GM23338 (cell line): ENCODE measurements at regions not wholly inside any gene's neighbourhood (a gene's known extent, or its start where the extent isn't known, plus 50 kb on each side); places are given as distances from the start of the nearest gene placed in this dataset.

Source experiments
- ATAC-seq: fragments of 200-7000 bp; cut with Tn5 transposase; 3 replicates; pipeline ENCODE4 v1.9.1; 2020
- DNase-seq: peaks from one replicate; pipeline ENCODE4 v3.0.0-alpha.2; 2015; ENCODE audit warnings: low spot score
- H2AFZ ChIP-seq: fragments of 200-600 bp; sonication (generic); 2 replicates; pipeline ENCODE4 v1.8.0; 2016; ENCODE audit warnings: antibody characterized with exemption, mild to moderate bottlenecking, moderate library complexity
- H3F3A ChIP-seq: fragments of 200-600 bp; sonication (generic); replicated peaks from 2 replicates; pipeline ENCODE4 v1.8.0; 2017; ENCODE audit warnings: antibody characterized with exemption, mixed run types, low read depth
- H3K27ac ChIP-seq: fragments of 200-600 bp; sonication (generic); 2 replicates; pipeline ENCODE4 v1.6.1; 2016; ENCODE audit warnings: low read depth
- H3K27me3 ChIP-seq: fragments of 200-600 bp; sonication (generic); 2 replicates; pipeline ENCODE4 v1.8.0; 2016; ENCODE audit warnings: mild to moderate bottlenecking, mixed run types, moderate library complexity; ENCODE audit not compliant: insufficient read depth
- H3K36me3 ChIP-seq: fragments of 200-600 bp; sonication (generic); 2 replicates; pipeline ENCODE4 v1.8.0; 2016; ENCODE audit warnings: mild to moderate bottlenecking; ENCODE audit not compliant: insufficient read depth
- H3K4me1 ChIP-seq: fragments of 200-600 bp; sonication (generic); 2 replicates; pipeline ENCODE4 v1.8.0; 2016; ENCODE audit warnings: mild to moderate bottlenecking, moderate library complexity; ENCODE audit not compliant: insufficient read depth
- H3K4me2 ChIP-seq: fragments of 200-600 bp; sonication (generic); 2 replicates; pipeline ENCODE4 v1.7.1; 2017; ENCODE audit warnings: mixed run types
- H3K4me3 ChIP-seq: fragments of 200-600 bp; sonication (generic); 2 replicates; pipeline ENCODE4 v1.6.1; 2016; ENCODE audit warnings: mixed run types
- H3K79me2 ChIP-seq: fragments of 200-600 bp; sonication (generic); replicated peaks from 2 replicates; pipeline ENCODE4 v1.8.0; 2017; ENCODE audit warnings: mild to moderate bottlenecking; ENCODE audit not compliant: insufficient read depth
- H3K9me2 ChIP-seq: fragments of 200-600 bp; sonication (generic); 2 replicates; pipeline ENCODE4 v1.8.0; 2017; ENCODE audit not compliant: insufficient read depth
- H4K20me1 ChIP-seq: fragments of 200-600 bp; sonication (generic); replicated peaks from 2 replicates; pipeline ENCODE4 v1.8.0; 2017; ENCODE audit warnings: mild to moderate bottlenecking; ENCODE audit not compliant: insufficient read depth
- H3K27ac Mint-ChIP-seq: 2 replicates; pipeline ENCODE4 v1.8.0; 2020; ENCODE audit warnings: inconsistent platforms, mild to moderate bottlenecking, moderate library complexity, mixed read lengths
- H3K27me3 Mint-ChIP-seq: 3 replicates; pipeline ENCODE4 v1.8.0; 2022; ENCODE audit warnings: low read depth, mild to moderate bottlenecking, moderate library complexity, mixed read lengths, inconsistent platforms; ENCODE audit not compliant: insufficient read depth, poor library complexity
- H3K36me3 Mint-ChIP-seq: 3 replicates; pipeline ENCODE4 v1.8.0; 2021; ENCODE audit warnings: low read depth, mild to moderate bottlenecking, inconsistent platforms, moderate library complexity, mixed read lengths
- H3K4me1 Mint-ChIP-seq: 3 replicates; pipeline ENCODE4 v1.8.0; 2020; ENCODE audit warnings: mild to moderate bottlenecking, inconsistent platforms, mixed read lengths
- H3K4me3 Mint-ChIP-seq: 3 replicates; pipeline ENCODE4 v1.8.0; 2021; ENCODE audit warnings: moderate library complexity, mild to moderate bottlenecking, inconsistent platforms, mixed read lengths
- H3K9me3 Mint-ChIP-seq: 3 replicates; pipeline ENCODE4 v1.8.0; 2020; ENCODE audit warnings: moderate library complexity, mild to moderate bottlenecking, inconsistent platforms, mixed read lengths
- CREB1 ChIP-seq: fragments of 250-450 bp; sonication (Bioruptor Pico); IDR thresholded peaks from 2 replicates; pipeline ENCODE4 v1.5.0; 2020; ENCODE audit warnings: low read depth, mild to moderate bottlenecking, moderate library complexity
- CTCF ChIP-seq, 2 experiments: fragments of 200-600 bp in 1 of 2; sonication (generic) in 1 of 2; conservative IDR thresholded peaks; 2 replicates each; pipeline versions ENCODE4 v1.5.1 to v1.6.1; 2016 to 2017; ENCODE audit warnings: antibody characterized with exemption in 2 of 2, low read depth in 2 of 2, mild to moderate bottlenecking in 2 of 2, moderate library complexity in 1 of 2
- ETS1 ChIP-seq: IDR thresholded peaks from 2 replicates; pipeline ENCODE4 v1.6.1; 2016; ENCODE audit warnings: antibody characterized with exemption
- EZH2 ChIP-seq: fragments of 200-600 bp; sonication (generic); IDR thresholded peaks from one replicate; pipeline ENCODE4 v1.8.0; 2017; ENCODE audit warnings: antibody characterized with exemption, mild to moderate bottlenecking, low read depth; ENCODE audit not compliant: unreplicated experiment
- EZH2phosphoT487 ChIP-seq: fragments of 200-600 bp; sonication (generic); IDR thresholded peaks from one replicate; pipeline ENCODE4 v1.8.1; 2018; ENCODE audit warnings: antibody characterized with exemption; ENCODE audit not compliant: unreplicated experiment
- JUNB ChIP-seq: IDR thresholded peaks from one replicate; pipeline ENCODE4 v1.6.1; 2016; ENCODE audit warnings: antibody characterized with exemption; ENCODE audit not compliant: unreplicated experiment
- NANOG ChIP-seq: IDR thresholded peaks from 2 replicates; pipeline ENCODE4 v1.6.1; 2016; ENCODE audit warnings: antibody characterized with exemption, borderline replicate concordance
- POLR2AphosphoS5 ChIP-seq: IDR thresholded peaks from 2 replicates; pipeline ENCODE4 v1.6.1; 2016; ENCODE audit warnings: antibody characterized with exemption, low read depth
- REST ChIP-seq: IDR thresholded peaks from one replicate; pipeline ENCODE4 v1.6.1; 2018; ENCODE audit warnings: antibody characterized with exemption; ENCODE audit not compliant: unreplicated experiment
- STAT1 ChIP-seq: IDR thresholded peaks from one replicate; pipeline ENCODE4 v1.6.1; 2016; ENCODE audit warnings: antibody characterized with exemption; ENCODE audit not compliant: unreplicated experiment
- ZNF331 ChIP-seq: fragments of 250-450 bp; sonication (Bioruptor Pico); IDR thresholded peaks from 2 replicates; pipeline ENCODE4 v1.5.0; 2020; ENCODE audit warnings: low read depth, mild to moderate bottlenecking, moderate library complexity
- ZNF462 ChIP-seq: fragments of 250-450 bp; sonication (Bioruptor Pico); IDR thresholded peaks from 2 replicates; pipeline ENCODE4 v1.5.0; 2020; ENCODE audit warnings: mild to moderate bottlenecking, moderate library complexity

GRCh38 chr20:4524792-4525191, 161.5 kb upstream of the PRNP start (continued):
- TF ChIP-seq CTCF (conservative IDR thresholded peaks at IDR 0.05; ENCODE audit: low read depth in 2 of 2) (no peak), CREB1 (CRISPR knock-in tag) (no peak), ZNF331 (CRISPR knock-in tag) (no peak), JUNB (no peak), EZH2 (no peak)

- H3K9me3 Mint-ChIP-seq, result no peaks in the 10 kb centered on the region
- H3K36me3 ChIP-seq, result no peaks in the 10 kb centered on the region
- H3K27me3 ChIP-seq, result no peaks in the 10 kb centered on the region
- H3K79me2 ChIP-seq, result no peaks in the 10 kb centered on the region
- no peaks in the 10 kb centered on the region for H3K9me2 ChIP-seq
- H3K4me1 ChIP-seq, result no peaks in the 10 kb centered on the region
- no peaks in the 10 kb centered on the region for H3K36me3 Mint-ChIP-seq
- 0 out of 3 replicates have a peak, but pooled peaks cover 2% of the 10 kb centered on the region for H3K4me1 Mint-ChIP-seq
- no peak overlapping the region for H3K4me3 Mint-ChIP-seq
- H3F3A ChIP-seq, result no peaks in the 10 kb centered on the region
- H3K4me3 ChIP-seq, result no peak overlapping the region
- H3K27me3 Mint-ChIP-seq, result peaks cover 2% of the 10 kb centered on the region
- no peaks in the 10 kb centered on the region for H4K20me1 ChIP-seq
- no peak overlapping the region for H3K27ac Mint-ChIP-seq
- ATAC-seq (no peak), DNase-seq (no peak)
- H3K4me2 ChIP-seq, result no peak overlapping the region
- H2AFZ ChIP-seq, result no peak overlapping the region
- H3K27ac ChIP-seq, result no peak overlapping the region
- TF ChIP-seq POLR2AphosphoS5, result no peak
- no peak for TF ChIP-seq ZNF331 (CRISPR knock-in tag)
- no peak for TF ChIP-seq EZH2
- TF ChIP-seq REST, result no peak
- TF ChIP-seq EZH2phosphoT487, result no peak
- no peak for TF ChIP-seq ETS1
- no peak for TF ChIP-seq STAT1
- no peak for TF ChIP-seq CREB1 (CRISPR knock-in tag)
- TF ChIP-seq ZNF462 (CRISPR knock-in tag), result no peak
- no peak for TF ChIP-seq NANOG
Measured at GRCh38 chr20:4524307-4524706, 161.9 kb upstream of the PRNP start.
